GM23248 (cell line): ENCODE measurements at regions not wholly inside any gene's neighbourhood (a gene's known extent, or its start where the extent isn't known, plus 50 kb on each side); places are given as distances from the start of the nearest gene placed in this dataset.

Source experiments
- EZH2 ChIP-seq: fragments of 200-600 bp; sonication (generic); IDR thresholded peaks from 2 replicates; pipeline ENCODE4 v1.6.1; 2018; ENCODE audit warnings: antibody characterized with exemption, mild to moderate bottlenecking; ENCODE audit not compliant: insufficient read depth, poor library complexity, severe bottlenecking
- EZH2phosphoT487 ChIP-seq: fragments of 200-600 bp; sonication (generic); IDR thresholded peaks from 2 replicates; pipeline ENCODE4 v1.6.1; 2018; ENCODE audit warnings: antibody characterized with exemption, moderate library complexity, mild to moderate bottlenecking, low read depth; ENCODE audit not compliant: insufficient read depth

- TF ChIP-seq EZH2, result no peak
- no peak for TF ChIP-seq EZH2phosphoT487
These were observed 57.4 kb upstream of the NUP160 start for GRCh38 chr11:47905358-47906059.
